ENCODE measurements at regions not wholly inside any gene's neighbourhood (a gene's known extent, or its start where the extent isn't known, plus 50 kb on each side); places are given as distances from the start of the nearest gene placed in this dataset.

GRCh38 chr9:90147426-90147825 lies 495.2 kb downstream of the DIRAS2 start:
- H4K20me1 ChIP-seq (ENCODE audit: control insufficient read depth, extremely low read depth, insufficient read depth, low read length): no peaks in the 10 kb centered on the region
- dilution Hi-C loops (cut with MboI; ENCODE audit: extremely low pct_ligation_motif_present, low sequenced_read_pairs): no loop called here
- no peak for FAIRE-seq

GRCh38 chr9:90156318-90156717 lies 486.3 kb downstream of the DIRAS2 start:
- FAIRE-seq (no peak), DNase-seq (ENCODE audit: low read depth, low spot score) (no peak)
- Histone ChIP-seq H3K79me2 (ENCODE audit: control insufficient read depth, insufficient read depth, low read length) (no peaks in the 10 kb centered on the region), H3K27me3 (ENCODE audit: control insufficient read depth, extremely low read depth, insufficient read depth, low read length) (no peaks in the 10 kb centered on the region), H3K9me3 (ENCODE audit: control insufficient read depth, low read depth, low read length) (no peaks in the 10 kb centered on the region), H3K9ac (ENCODE audit: control insufficient read depth, extremely low read depth, insufficient read depth, low read length) (no peak overlapping the region), H4K20me1 (ENCODE audit: control insufficient read depth, extremely low read depth, insufficient read depth, low read length) (no peaks in the 10 kb centered on the region), H3K36me3 (ENCODE audit: control insufficient read depth in 2 of 2, extremely low read depth in 1 of 2, insufficient read depth in 2 of 2, low read length in 2 of 2) (no peaks in the 10 kb centered on the region), H3K4me3 (ENCODE audit: control insufficient read depth in 2 of 3, extremely low read depth in 1 of 3, insufficient read depth in 2 of 3, low read depth in 1 of 3, low read length in 3 of 3) (no peak overlapping the region), H3K9me1 (ENCODE audit: control insufficient read depth, extremely low read depth, insufficient read depth, low read length) (no peaks in the 10 kb centered on the region), H3K27ac (ENCODE audit: control insufficient read depth, insufficient read depth, low read length) (no peak overlapping the region), H3K4me2 (ENCODE audit: control insufficient read depth, extremely low read depth, insufficient read depth, low read depth, low read length) (no peak overlapping the region), H3K4me1 (ENCODE audit: control insufficient read depth, extremely low read depth, insufficient read depth, low read length) (no peaks in the 10 kb centered on the region), H2AFZ (ENCODE audit: control insufficient read depth, low read length) (no peak overlapping the region)
- no peak for TF ChIP-seq EZH2 (IDR thresholded peaks at IDR 0.05; ENCODE audit: low read length)
- TF ChIP-seq CTCF (optimal IDR thresholded peaks at IDR 0.05 in 1 of 3, IDR thresholded peaks at IDR 0.05 in 1 of 3, conservative IDR thresholded peaks at IDR 0.05 in 1 of 3; ENCODE audit: extremely low read depth in 1 of 3, insufficient read depth in 2 of 3, low read length in 3 of 3): no peak
- dilution Hi-C loops (cut with MboI; ENCODE audit: extremely low pct_ligation_motif_present, low sequenced_read_pairs): no loop called here

More at GRCh38 chr9:90147426-90147825, 495.2 kb downstream of the DIRAS2 start:
- H2AFZ ChIP-seq (ENCODE audit: control insufficient read depth, low read length): no peak overlapping the region
- no peak overlapping the region for H3K4me3 ChIP-seq (ENCODE audit: control insufficient read depth in 2 of 3, extremely low read depth in 1 of 3, insufficient read depth in 2 of 3, low read depth in 1 of 3, low read length in 3 of 3)
- no peaks in the 10 kb centered on the region for H3K9me3 ChIP-seq (ENCODE audit: control insufficient read depth, low read depth, low read length)
- no peaks in the 10 kb centered on the region for H3K9me1 ChIP-seq (ENCODE audit: control insufficient read depth, extremely low read depth, insufficient read depth, low read length)
- DNase-seq (ENCODE audit: low read depth, low spot score): no peak
- no peak overlapping the region for H3K4me2 ChIP-seq (ENCODE audit: control insufficient read depth, extremely low read depth, insufficient read depth, low read depth, low read length)
- no peaks in the 10 kb centered on the region for H3K4me1 ChIP-seq (ENCODE audit: control insufficient read depth, extremely low read depth, insufficient read depth, low read length)
- no peaks in the 10 kb centered on the region for H3K27me3 ChIP-seq (ENCODE audit: control insufficient read depth, extremely low read depth, insufficient read depth, low read length)
- no peaks in the 10 kb centered on the region for H3K36me3 ChIP-seq (ENCODE audit: control insufficient read depth in 2 of 2, extremely low read depth in 1 of 2, insufficient read depth in 2 of 2, low read length in 2 of 2)
- no peak overlapping the region for H3K9ac ChIP-seq (ENCODE audit: control insufficient read depth, extremely low read depth, insufficient read depth, low read length)
- no peak overlapping the region for H3K27ac ChIP-seq (ENCODE audit: control insufficient read depth, insufficient read depth, low read length)
- no peaks in the 10 kb centered on the region for H3K79me2 ChIP-seq (ENCODE audit: control insufficient read depth, insufficient read depth, low read length)
- TF ChIP-seq EZH2 (IDR thresholded peaks at IDR 0.05; ENCODE audit: low read length) (no peak), CTCF (optimal IDR thresholded peaks at IDR 0.05 in 1 of 3, IDR thresholded peaks at IDR 0.05 in 1 of 3, conservative IDR thresholded peaks at IDR 0.05 in 1 of 3; ENCODE audit: extremely low read depth in 1 of 3, insufficient read depth in 2 of 3, low read length in 3 of 3) (no peak)

Data from keratinocyte (primary cell).